SK-N-SH treated with all-trans-retinoic acid at 6 μM for 48 hours (cell line): ENCODE measurements at regions not wholly inside any gene's neighbourhood (a gene's known extent, or its start where the extent isn't known, plus 50 kb on each side); places are given as distances from the start of the nearest gene placed in this dataset.

Source experiments
- ATAC-seq: fragments of 200-7000 bp; cut with Tn5 transposase; 3 replicates; pipeline ENCODE4 v1.9.1; 2020; ENCODE audit warnings: mild to moderate bottlenecking, moderate library complexity
- ARNTL ChIP-seq: fragments of 450-650 bp; formaldehyde crosslinking; IDR thresholded peaks from 2 replicates; pipeline ENCODE4 v1.5.0; 2020; ENCODE audit warnings: low read depth, mild to moderate bottlenecking, moderate library complexity, borderline replicate concordance
- BACH2 ChIP-seq: fragments of 250-450 bp; sonication (Bioruptor Pico); IDR thresholded peaks from 2 replicates; pipeline ENCODE4 v1.9.0; 2021; ENCODE audit warnings: mild to moderate bottlenecking, borderline replicate concordance
- CSDC2 ChIP-seq: fragments of 250-450 bp; sonication (Bioruptor Pico); IDR thresholded peaks from 2 replicates; pipeline ENCODE4 v1.5.0; 2020; ENCODE audit warnings: mild to moderate bottlenecking, moderate library complexity
- ESRRG ChIP-seq: fragments of 250-450 bp; sonication (Bioruptor Pico); IDR thresholded peaks from 2 replicates; pipeline ENCODE4 v1.6.1; 2021; ENCODE audit warnings: mild to moderate bottlenecking
- GLIS3 ChIP-seq: fragments of 250-450 bp; sonication (Bioruptor Pico); IDR thresholded peaks from 2 replicates; pipeline ENCODE4 v1.5.0; 2020; ENCODE audit warnings: mild to moderate bottlenecking, moderate library complexity
- ISL1 ChIP-seq: fragments of 250-450 bp; sonication (Bioruptor Pico); IDR thresholded peaks from 2 replicates; pipeline ENCODE4 v2.1.2; 2022; ENCODE audit warnings: mild to moderate bottlenecking, moderate library complexity
- OSR1 ChIP-seq: fragments of 250-450 bp; sonication (Bioruptor Pico); IDR thresholded peaks from 2 replicates; pipeline ENCODE4 v1.8.0; 2022; ENCODE audit warnings: moderate library complexity, mild to moderate bottlenecking, inconsistent platforms
- PPARA ChIP-seq: fragments of 250-450 bp; sonication (Bioruptor Pico); IDR thresholded peaks from 2 replicates; pipeline ENCODE4 v1.5.0; 2020; ENCODE audit warnings: mild to moderate bottlenecking, borderline replicate concordance
- RARB ChIP-seq: fragments of 250-450 bp; sonication (Bioruptor Pico); IDR thresholded peaks from 2 replicates; pipeline ENCODE4 v1.8.0; 2021; ENCODE audit warnings: mild to moderate bottlenecking, moderate library complexity
- SNAI2 ChIP-seq: fragments of 250-450 bp; sonication (Bioruptor Pico); IDR thresholded peaks from 2 replicates; pipeline ENCODE4 v1.5.0; 2020; ENCODE audit warnings: mild to moderate bottlenecking, moderate library complexity
- TCF4 ChIP-seq: fragments of 250-450 bp; sonication (Bioruptor Pico); IDR thresholded peaks from 2 replicates; pipeline ENCODE4 v1.8.0; 2021; ENCODE audit warnings: mild to moderate bottlenecking, moderate library complexity, borderline replicate concordance
- TOX ChIP-seq: fragments of 250-450 bp; sonication (Bioruptor Pico); IDR thresholded peaks from 2 replicates; pipeline ENCODE4 v1.8.0; 2021; ENCODE audit warnings: mild to moderate bottlenecking, moderate library complexity, borderline replicate concordance
- ZC3H10 ChIP-seq: fragments of 250-450 bp; sonication (Bioruptor Pico); IDR thresholded peaks from 2 replicates; pipeline ENCODE4 v1.5.1; 2021; ENCODE audit warnings: mild to moderate bottlenecking, moderate library complexity
- ZFP3 ChIP-seq: fragments of 250-450 bp; sonication (Bioruptor Pico); IDR thresholded peaks from 2 replicates; pipeline ENCODE4 v1.5.0; 2020; ENCODE audit warnings: mild to moderate bottlenecking, moderate library complexity
- ZNF565 ChIP-seq: fragments of 450-650 bp; formaldehyde crosslinking; conservative IDR thresholded peaks from 2 replicates; pipeline ENCODE4 v1.5.0; 2020; ENCODE audit warnings: low read depth, mild to moderate bottlenecking, moderate library complexity
- ZNF70 ChIP-seq: fragments of 450-650 bp; formaldehyde crosslinking; IDR thresholded peaks from 2 replicates; pipeline ENCODE4 v1.5.0; 2020; ENCODE audit warnings: mild to moderate bottlenecking, moderate library complexity
- ZNF8 ChIP-seq: fragments of 450-650 bp; formaldehyde crosslinking; IDR thresholded peaks from 2 replicates; pipeline ENCODE4 v1.5.0; 2020; ENCODE audit warnings: mild to moderate bottlenecking, moderate library complexity
- TF ChIP-seq, protein P1 (sequence below): fragments of 250-450 bp; sonication (Bioruptor Pico); IDR thresholded peaks from 2 replicates; pipeline ENCODE4 v1.8.0; 2020; ENCODE audit warnings: mild to moderate bottlenecking, moderate library complexity, borderline replicate concordance
- TF ChIP-seq, protein P2 (sequence below): fragments of 250-450 bp; sonication (Bioruptor Pico); IDR thresholded peaks from 2 replicates; pipeline ENCODE4 v1.5.1; 2021; ENCODE audit warnings: mild to moderate bottlenecking, moderate library complexity
- TF ChIP-seq, protein P3 (sequence below): fragments of 250-450 bp; sonication (Bioruptor Pico); IDR thresholded peaks from 2 replicates; pipeline ENCODE4 v1.8.0; 2021; ENCODE audit warnings: low read depth, mild to moderate bottlenecking, moderate library complexity, borderline replicate concordance
- TF ChIP-seq, protein P4 (sequence below): fragments of 250-450 bp; sonication (Bioruptor Pico); IDR thresholded peaks from 2 replicates; pipeline ENCODE4 v1.5.0; 2020; ENCODE audit warnings: mild to moderate bottlenecking, moderate library complexity
- TF ChIP-seq, protein P5 (sequence below): fragments of 250-450 bp; sonication (Bioruptor Pico); IDR thresholded peaks from 2 replicates; pipeline ENCODE4 v1.5.1; 2020; ENCODE audit warnings: low read depth, mild to moderate bottlenecking, moderate library complexity

DNA sequence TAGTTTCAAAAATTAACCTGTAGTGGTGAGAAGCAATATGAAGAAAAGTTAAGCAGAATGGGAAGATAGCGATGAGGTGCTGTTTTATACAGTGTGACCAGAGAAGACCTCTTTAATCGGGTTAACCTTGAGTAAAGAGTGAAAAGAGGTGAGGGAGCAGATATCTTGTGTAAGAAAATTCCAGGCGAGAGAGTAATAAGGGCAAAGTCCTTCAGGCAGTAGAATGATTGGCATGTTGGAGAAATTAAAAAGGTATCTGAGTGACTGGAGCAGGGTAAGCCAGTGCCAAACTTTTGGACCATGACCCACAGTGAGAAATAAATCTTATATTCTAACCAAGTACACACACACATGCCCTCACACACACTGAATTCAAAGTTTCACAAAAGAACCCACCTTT lies 374.7 kb upstream of the LARGE1 start:
- TF ChIP-seq ZNF70 (CRISPR knock-in tag): no peak
- no peak for TF ChIP-seq RARB
- TF ChIP-seq ZFP3 (CRISPR knock-in tag): no peak
- TF ChIP-seq ISL1: no peak
- no peak for TF ChIP-seq GLIS3 (CRISPR knock-in tag)
- TF ChIP-seq SNAI2 (CRISPR knock-in tag): no peak
- no peak for TF ChIP-seq ESRRG
- no peak for TF ChIP-seq PPARA (CRISPR knock-in tag)
- TF ChIP-seq OSR1 (CRISPR knock-in tag): no peak
- TF ChIP-seq, protein P1, sequence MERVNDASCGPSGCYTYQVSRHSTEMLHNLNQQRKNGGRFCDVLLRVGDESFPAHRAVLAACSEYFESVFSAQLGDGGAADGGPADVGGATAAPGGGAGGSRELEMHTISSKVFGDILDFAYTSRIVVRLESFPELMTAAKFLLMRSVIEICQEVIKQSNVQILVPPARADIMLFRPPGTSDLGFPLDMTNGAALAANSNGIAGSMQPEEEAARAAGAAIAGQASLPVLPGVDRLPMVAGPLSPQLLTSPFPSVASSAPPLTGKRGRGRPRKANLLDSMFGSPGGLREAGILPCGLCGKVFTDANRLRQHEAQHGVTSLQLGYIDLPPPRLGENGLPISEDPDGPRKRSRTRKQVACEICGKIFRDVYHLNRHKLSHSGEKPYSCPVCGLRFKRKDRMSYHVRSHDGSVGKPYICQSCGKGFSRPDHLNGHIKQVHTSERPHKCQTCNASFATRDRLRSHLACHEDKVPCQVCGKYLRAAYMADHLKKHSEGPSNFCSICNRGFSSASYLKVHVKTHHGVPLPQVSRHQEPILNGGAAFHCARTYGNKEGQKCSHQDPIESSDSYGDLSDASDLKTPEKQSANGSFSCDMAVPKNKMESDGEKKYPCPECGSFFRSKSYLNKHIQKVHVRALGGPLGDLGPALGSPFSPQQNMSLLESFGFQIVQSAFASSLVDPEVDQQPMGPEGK (CRISPR knock-in tag): no peak
- TF ChIP-seq TCF4: no peak
- TF ChIP-seq, protein P2, sequence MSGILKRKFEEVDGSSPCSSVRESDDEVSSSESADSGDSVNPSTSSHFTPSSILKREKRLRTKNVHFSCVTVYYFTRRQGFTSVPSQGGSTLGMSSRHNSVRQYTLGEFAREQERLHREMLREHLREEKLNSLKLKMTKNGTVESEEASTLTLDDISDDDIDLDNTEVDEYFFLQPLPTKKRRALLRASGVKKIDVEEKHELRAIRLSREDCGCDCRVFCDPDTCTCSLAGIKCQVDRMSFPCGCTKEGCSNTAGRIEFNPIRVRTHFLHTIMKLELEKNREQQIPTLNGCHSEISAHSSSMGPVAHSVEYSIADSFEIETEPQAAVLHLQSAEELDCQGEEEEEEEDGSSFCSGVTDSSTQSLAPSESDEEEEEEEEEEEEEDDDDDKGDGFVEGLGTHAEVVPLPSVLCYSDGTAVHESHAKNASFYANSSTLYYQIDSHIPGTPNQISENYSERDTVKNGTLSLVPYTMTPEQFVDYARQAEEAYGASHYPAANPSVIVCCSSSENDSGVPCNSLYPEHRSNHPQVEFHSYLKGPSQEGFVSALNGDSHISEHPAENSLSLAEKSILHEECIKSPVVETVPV (CRISPR knock-in tag): no peak
- TF ChIP-seq ZNF8 (CRISPR knock-in tag): no peak
- TF ChIP-seq TOX (CRISPR knock-in tag): no peak
- no peak for TF ChIP-seq ZNF565 (CRISPR knock-in tag)
- TF ChIP-seq, protein P3, sequence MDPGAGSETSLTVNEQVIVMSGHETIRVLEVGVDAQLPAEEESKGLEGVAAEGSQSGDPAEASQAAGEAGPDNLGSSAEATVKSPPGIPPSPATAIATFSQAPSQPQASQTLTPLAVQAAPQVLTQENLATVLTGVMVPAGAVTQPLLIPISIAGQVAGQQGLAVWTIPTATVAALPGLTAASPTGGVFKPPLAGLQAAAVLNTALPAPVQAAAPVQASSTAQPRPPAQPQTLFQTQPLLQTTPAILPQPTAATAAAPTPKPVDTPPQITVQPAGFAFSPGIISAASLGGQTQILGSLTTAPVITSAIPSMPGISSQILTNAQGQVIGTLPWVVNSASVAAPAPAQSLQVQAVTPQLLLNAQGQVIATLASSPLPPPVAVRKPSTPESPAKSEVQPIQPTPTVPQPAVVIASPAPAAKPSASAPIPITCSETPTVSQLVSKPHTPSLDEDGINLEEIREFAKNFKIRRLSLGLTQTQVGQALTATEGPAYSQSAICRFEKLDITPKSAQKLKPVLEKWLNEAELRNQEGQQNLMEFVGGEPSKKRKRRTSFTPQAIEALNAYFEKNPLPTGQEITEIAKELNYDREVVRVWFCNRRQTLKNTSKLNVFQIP: no peak
- TF ChIP-seq, protein P4, sequence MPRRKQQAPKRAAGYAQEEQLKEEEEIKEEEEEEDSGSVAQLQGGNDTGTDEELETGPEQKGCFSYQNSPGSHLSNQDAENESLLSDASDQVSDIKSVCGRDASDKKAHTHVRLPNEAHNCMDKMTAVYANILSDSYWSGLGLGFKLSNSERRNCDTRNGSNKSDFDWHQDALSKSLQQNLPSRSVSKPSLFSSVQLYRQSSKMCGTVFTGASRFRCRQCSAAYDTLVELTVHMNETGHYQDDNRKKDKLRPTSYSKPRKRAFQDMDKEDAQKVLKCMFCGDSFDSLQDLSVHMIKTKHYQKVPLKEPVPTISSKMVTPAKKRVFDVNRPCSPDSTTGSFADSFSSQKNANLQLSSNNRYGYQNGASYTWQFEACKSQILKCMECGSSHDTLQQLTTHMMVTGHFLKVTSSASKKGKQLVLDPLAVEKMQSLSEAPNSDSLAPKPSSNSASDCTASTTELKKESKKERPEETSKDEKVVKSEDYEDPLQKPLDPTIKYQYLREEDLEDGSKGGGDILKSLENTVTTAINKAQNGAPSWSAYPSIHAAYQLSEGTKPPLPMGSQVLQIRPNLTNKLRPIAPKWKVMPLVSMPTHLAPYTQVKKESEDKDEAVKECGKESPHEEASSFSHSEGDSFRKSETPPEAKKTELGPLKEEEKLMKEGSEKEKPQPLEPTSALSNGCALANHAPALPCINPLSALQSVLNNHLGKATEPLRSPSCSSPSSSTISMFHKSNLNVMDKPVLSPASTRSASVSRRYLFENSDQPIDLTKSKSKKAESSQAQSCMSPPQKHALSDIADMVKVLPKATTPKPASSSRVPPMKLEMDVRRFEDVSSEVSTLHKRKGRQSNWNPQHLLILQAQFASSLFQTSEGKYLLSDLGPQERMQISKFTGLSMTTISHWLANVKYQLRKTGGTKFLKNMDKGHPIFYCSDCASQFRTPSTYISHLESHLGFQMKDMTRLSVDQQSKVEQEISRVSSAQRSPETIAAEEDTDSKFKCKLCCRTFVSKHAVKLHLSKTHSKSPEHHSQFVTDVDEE: no peak
- no peak for TF ChIP-seq ARNTL (CRISPR knock-in tag)
- TF ChIP-seq ZC3H10 (CRISPR knock-in tag): no peak
- TF ChIP-seq CSDC2: no peak
- TF ChIP-seq, all 23 proteins: peak for 0
- no peak for ATAC-seq

DNA sequence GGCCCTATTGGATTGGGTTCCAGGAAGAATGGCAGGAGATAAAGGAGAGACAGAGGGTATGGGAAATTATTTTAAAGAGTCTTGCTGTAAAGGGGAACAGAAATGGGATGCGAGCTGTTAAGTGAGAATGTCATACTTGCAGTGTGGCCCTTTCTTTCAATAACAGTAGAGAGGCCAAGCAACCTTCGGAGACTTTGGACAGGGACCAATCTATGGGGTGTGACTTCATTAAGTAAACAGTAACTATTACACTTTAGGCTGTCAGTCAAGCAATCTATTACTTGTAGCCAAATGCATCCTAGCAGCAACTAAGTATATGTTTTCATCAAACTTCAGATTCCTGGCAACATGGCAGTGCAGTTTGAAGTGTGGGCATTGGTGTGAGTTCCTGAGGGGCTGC lies 376.2 kb upstream of the LARGE1 start:
- TF ChIP-seq, protein P3: no peak
- TF ChIP-seq ZFP3 (CRISPR knock-in tag) (no peak), RARB (no peak)

DNA sequence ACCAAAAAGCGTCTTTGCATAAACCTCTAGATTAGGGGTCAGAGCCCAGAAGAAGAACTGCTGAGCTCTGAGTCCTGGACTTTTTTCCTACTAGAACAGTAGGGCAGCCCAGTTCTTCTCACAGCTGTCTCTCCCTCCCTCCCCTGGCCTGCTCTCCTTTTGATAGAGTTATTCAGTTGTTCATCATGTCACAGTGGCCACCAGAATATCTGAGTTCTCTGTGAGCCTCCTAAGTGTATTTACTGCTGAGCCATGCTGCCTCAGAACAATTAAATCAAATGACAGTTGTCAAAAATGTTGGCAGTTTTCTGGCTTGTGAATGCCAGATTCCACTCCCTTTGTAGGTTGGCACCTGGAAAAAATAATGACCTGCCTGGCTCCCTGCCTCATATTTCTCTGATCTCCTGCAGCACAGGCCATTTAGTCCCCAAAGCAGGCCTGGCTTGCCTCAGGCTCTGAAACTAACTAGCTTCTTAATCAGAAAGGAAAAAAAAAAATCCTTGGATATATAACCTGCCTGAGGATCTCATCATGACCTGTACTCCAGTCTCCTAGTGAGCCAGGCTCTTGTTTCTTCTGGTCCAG lies 377.4 kb upstream of the LARGE1 start:
- ATAC-seq: no peak
- TF ChIP-seq ISL1: no peak
- no peak for TF ChIP-seq TOX (CRISPR knock-in tag)
- TF ChIP-seq, protein P5, sequence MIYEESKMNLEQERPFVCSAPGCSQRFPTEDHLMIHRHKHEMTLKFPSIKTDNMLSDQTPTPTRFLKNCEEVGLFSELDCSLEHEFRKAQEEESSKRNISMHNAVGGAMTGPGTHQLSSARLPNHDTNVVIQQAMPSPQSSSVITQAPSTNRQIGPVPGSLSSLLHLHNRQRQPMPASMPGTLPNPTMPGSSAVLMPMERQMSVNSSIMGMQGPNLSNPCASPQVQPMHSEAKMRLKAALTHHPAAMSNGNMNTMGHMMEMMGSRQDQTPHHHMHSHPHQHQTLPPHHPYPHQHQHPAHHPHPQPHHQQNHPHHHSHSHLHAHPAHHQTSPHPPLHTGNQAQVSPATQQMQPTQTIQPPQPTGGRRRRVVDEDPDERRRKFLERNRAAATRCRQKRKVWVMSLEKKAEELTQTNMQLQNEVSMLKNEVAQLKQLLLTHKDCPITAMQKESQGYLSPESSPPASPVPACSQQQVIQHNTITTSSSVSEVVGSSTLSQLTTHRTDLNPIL (CRISPR knock-in tag): no peak
- no peak for TF ChIP-seq ZNF8 (CRISPR knock-in tag)
- no peak for TF ChIP-seq RARB
- TF ChIP-seq BACH2 (CRISPR knock-in tag): no peak
- TF ChIP-seq, protein P3: no peak
- TF ChIP-seq, protein P4: no peak
- TF ChIP-seq ZNF70 (CRISPR knock-in tag): no peak
- TF ChIP-seq CSDC2: no peak
- TF ChIP-seq TCF4: no peak

More for the DNA sequence above, 376.2 kb upstream of the LARGE1 start:
- no peak for ATAC-seq
